MM.1S (cell line): ENCODE measurements at regions not wholly inside any gene's neighbourhood (a gene's known extent, or its start where the extent isn't known, plus 50 kb on each side); places are given as distances from the start of the nearest gene placed in this dataset.

ENCODE experiments used
- DNase-seq: peaks from one replicate; pipeline ENCODE4 v3.0.0-alpha.2; 2015
- H2AFZ ChIP-seq: fragments of 300-600 bp; sonication (generic); 2 replicates; pipeline ENCODE4 v1.6.0; 2016; ENCODE audit warnings: antibody characterized with exemption, low read length
- H3F3A ChIP-seq: fragments of 300-600 bp; sonication (generic); 2 replicates; pipeline ENCODE4 v1.6.1; 2016; ENCODE audit warnings: mild to moderate bottlenecking, antibody characterized with exemption, low read length, moderate library complexity, mixed read lengths; ENCODE audit not compliant: insufficient read depth
- H3K27ac ChIP-seq: fragments of 300-600 bp; sonication (generic); 2 replicates; pipeline ENCODE4 v1.5.1; 2016; ENCODE audit warnings: mild to moderate bottlenecking, low read length
- H3K27me3 ChIP-seq: fragments of 300-600 bp; sonication (generic); replicated peaks from 2 replicates; pipeline ENCODE4 v1.6.0; 2016; ENCODE audit warnings: low read length; ENCODE audit not compliant: insufficient read depth
- H3K36me3 ChIP-seq: fragments of 300-600 bp; sonication (generic); replicated peaks from 2 replicates; pipeline ENCODE4 v1.6.1; 2016; ENCODE audit warnings: mild to moderate bottlenecking, low read length, mixed read lengths; ENCODE audit not compliant: insufficient read depth
- H3K4me1 ChIP-seq: fragments of 300-600 bp; sonication (generic); 2 replicates; pipeline ENCODE4 v1.6.1; 2016; ENCODE audit warnings: low read length, mixed read lengths
- H3K4me2 ChIP-seq: fragments of 300-600 bp; sonication (generic); 2 replicates; pipeline ENCODE4 v1.6.0; 2016; ENCODE audit warnings: low read depth, low read length
- H3K4me3 ChIP-seq: fragments of 300-600 bp; sonication (generic); 2 replicates; pipeline ENCODE4 v1.5.1; 2016; ENCODE audit warnings: low read length, mixed read lengths
- H3K79me2 ChIP-seq: fragments of 300-600 bp; sonication (generic); 2 replicates; pipeline ENCODE4 v1.6.1; 2016; ENCODE audit warnings: mixed run types, low read length, mixed read lengths
- H3K9ac ChIP-seq: fragments of 300-600 bp; sonication (generic); 2 replicates; pipeline ENCODE4 v1.6.1; 2016; ENCODE audit warnings: low read length, mixed read lengths
- H3K9me2 ChIP-seq: fragments of 300-600 bp; sonication (generic); replicated peaks from 2 replicates; pipeline ENCODE4 v1.6.1; 2016; ENCODE audit warnings: mild to moderate bottlenecking, low read length, mixed read lengths; ENCODE audit not compliant: insufficient read depth
- H3K9me3 ChIP-seq: fragments of 300-600 bp; sonication (generic); replicated peaks from 2 replicates; pipeline ENCODE4 v1.6.1; 2016; ENCODE audit warnings: mild to moderate bottlenecking, low read length, mixed read lengths; ENCODE audit not compliant: insufficient read depth
- H4K20me1 ChIP-seq: fragments of 300-600 bp; sonication (generic); 2 replicates; pipeline ENCODE4 v1.6.1; 2016; ENCODE audit warnings: mild to moderate bottlenecking, low read length, moderate library complexity, mixed read lengths; ENCODE audit not compliant: insufficient read depth
- EZH2 ChIP-seq: fragments of 300-600 bp; sonication (generic); optimal IDR thresholded peaks from 2 replicates; pipeline ENCODE3; 2017; ENCODE audit warnings: low read depth, mild to moderate bottlenecking, antibody characterized with exemption, low read length, mixed read lengths
- EZH2phosphoT487 ChIP-seq: fragments of 300-600 bp; sonication (generic); IDR thresholded peaks from 2 replicates; pipeline ENCODE4 v1.6.1; 2018; ENCODE audit warnings: antibody characterized with exemption, low read length
- TF ChIP-seq, protein P1 (sequence below): fragments of 300-600 bp; sonication (generic); IDR thresholded peaks from 2 replicates; pipeline ENCODE4 v1.5.1; 2016; ENCODE audit warnings: antibody characterized with exemption, low read length, mixed read lengths

DNA sequence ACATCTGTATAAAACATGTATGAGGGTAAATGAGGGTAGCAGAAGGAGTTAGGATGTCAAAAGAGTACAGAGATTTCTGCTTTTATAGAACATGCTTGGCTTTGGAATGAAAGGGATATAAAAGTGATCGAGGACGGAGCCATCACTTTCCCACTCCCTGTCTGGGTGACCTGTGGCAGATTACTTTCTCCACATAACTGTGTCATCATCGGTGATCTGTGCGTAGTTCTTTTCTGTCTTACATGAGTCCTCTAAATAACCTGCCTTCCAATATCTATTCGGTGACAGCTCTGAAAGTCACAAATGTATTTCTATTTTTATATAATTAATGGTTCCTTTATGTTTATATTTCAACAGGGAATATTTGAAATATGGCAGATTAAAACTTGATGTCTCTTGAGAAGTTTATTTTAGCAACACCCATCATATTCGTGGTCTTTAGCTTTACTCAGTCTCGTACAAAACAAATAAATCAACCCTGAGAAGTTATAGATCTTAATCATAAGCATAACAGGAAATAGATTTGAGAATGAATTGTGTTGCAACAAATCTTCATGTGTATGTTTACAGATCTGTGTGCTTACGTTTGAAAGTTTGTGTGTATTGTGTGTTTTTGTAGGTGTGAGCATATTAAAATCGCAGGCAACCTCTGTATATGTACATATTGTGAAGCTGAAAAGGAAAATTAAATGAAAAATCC is 1094.3 kb downstream of the EFNB2 start:
- Histone ChIP-seq H3K9me3 (no peaks in the 10 kb centered on the region), H3K4me2 (no peak overlapping the region), H3K27ac (no peak overlapping the region), H3K79me2 (no peaks in the 10 kb centered on the region), H3K4me3 (no peak overlapping the region), H2AFZ (no peak overlapping the region), H3K36me3 (no peaks in the 10 kb centered on the region), H3K9me2 (no peaks in the 10 kb centered on the region), H3K27me3 (no peaks in the 10 kb centered on the region), H3K9ac (no peak overlapping the region), H3F3A (no peaks in the 10 kb centered on the region), H3K4me1 (no peaks in the 10 kb centered on the region), H4K20me1 (no peaks in the 10 kb centered on the region)
- TF ChIP-seq, protein P1, sequence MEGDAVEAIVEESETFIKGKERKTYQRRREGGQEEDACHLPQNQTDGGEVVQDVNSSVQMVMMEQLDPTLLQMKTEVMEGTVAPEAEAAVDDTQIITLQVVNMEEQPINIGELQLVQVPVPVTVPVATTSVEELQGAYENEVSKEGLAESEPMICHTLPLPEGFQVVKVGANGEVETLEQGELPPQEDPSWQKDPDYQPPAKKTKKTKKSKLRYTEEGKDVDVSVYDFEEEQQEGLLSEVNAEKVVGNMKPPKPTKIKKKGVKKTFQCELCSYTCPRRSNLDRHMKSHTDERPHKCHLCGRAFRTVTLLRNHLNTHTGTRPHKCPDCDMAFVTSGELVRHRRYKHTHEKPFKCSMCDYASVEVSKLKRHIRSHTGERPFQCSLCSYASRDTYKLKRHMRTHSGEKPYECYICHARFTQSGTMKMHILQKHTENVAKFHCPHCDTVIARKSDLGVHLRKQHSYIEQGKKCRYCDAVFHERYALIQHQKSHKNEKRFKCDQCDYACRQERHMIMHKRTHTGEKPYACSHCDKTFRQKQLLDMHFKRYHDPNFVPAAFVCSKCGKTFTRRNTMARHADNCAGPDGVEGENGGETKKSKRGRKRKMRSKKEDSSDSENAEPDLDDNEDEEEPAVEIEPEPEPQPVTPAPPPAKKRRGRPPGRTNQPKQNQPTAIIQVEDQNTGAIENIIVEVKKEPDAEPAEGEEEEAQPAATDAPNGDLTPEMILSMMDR: no peak
- no peak for TF ChIP-seq EZH2
- TF ChIP-seq EZH2phosphoT487: no peak
- no peak for DNase-seq

DNA sequence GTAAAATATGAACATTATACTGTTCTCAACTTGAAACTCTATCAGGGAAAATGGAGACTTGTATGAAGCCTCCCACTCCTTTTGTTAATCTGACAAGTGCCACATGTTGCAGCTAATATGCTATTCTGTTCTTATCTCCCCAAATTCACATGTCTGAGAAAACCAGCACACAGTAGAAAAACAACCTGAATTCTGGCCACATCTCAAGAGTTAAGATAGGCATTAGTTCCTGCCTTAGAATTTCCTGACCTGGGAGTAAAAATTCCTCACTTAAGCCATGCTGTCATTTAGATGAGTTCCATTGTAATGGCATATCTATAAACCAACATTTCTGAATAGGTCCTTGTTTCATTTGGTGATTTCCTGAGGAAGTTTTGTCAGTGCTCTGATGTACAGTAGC is 1098.5 kb downstream of the EFNB2 start:
- DNase-seq: no peak
- no peak overlapping the region for H3K4me2 ChIP-seq
- H3K27ac ChIP-seq: no peak overlapping the region
- H3K9me3 ChIP-seq: no peaks in the 10 kb centered on the region
- no peaks in the 10 kb centered on the region for H3K9me2 ChIP-seq
- H3K4me1 ChIP-seq: no peaks in the 10 kb centered on the region
- no peaks in the 10 kb centered on the region for H3K36me3 ChIP-seq
- H3K9ac ChIP-seq: no peak overlapping the region
- no peaks in the 10 kb centered on the region for H3K27me3 ChIP-seq
- no peaks in the 10 kb centered on the region for H3F3A ChIP-seq
- no peaks in the 10 kb centered on the region for H4K20me1 ChIP-seq
- no peaks in the 10 kb centered on the region for H3K79me2 ChIP-seq
- TF ChIP-seq, protein P1: no peak
- TF ChIP-seq EZH2 (no peak), EZH2phosphoT487 (no peak)
- H2AFZ ChIP-seq: no peak overlapping the region
- no peak overlapping the region for H3K4me3 ChIP-seq

DNA sequence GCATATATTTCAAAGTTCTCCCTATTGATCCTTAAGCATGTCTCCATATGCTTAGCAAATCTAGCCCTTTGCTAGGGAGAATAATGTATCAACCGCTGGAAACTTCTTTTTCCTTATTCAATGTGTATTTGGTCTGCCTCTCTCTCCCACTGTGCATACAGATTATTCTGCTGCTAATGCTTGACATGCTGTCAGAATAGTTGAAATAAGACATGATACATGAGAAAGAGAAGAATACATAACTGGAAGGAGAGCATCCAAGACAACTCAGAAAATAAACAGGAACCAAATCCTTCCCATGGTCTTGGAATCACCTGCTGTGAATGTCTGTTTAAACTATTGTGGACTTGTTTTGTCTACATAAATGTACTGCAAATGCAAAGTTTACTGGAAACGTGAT is 1103.0 kb downstream of the EFNB2 start:
- Histone ChIP-seq H3K36me3 (no peaks in the 10 kb centered on the region), H3K4me1 (no peaks in the 10 kb centered on the region), H4K20me1 (no peaks in the 10 kb centered on the region), H3K27me3 (no peaks in the 10 kb centered on the region), H3K9me3 (no peaks in the 10 kb centered on the region), H3K27ac (no peak overlapping the region), H3K4me2 (no peak overlapping the region), H3F3A (no peaks in the 10 kb centered on the region), H3K4me3 (no peak overlapping the region), H3K9ac (no peak overlapping the region), H3K9me2 (no peaks in the 10 kb centered on the region), H3K79me2 (no peaks in the 10 kb centered on the region), H2AFZ (no peak overlapping the region)
- TF ChIP-seq EZH2phosphoT487 (no peak), EZH2 (no peak)
- TF ChIP-seq, protein P1: no peak
- no peak for DNase-seq
